T1000 (cell line): ENCODE measurements at regions not wholly inside any gene's neighbourhood (a gene's known extent, or its start where the extent isn't known, plus 50 kb on each side); places are given as distances from the start of the nearest gene placed in this dataset.
"Not testable (repeated sequence)": the region's sequence is repeated elsewhere in the genome, so short reads cannot be mapped to it uniquely, and the experiment has no call there.

Experiments used
- DNase-seq: peaks from one replicate; lab custom pipeline; 2025; ENCODE audit warnings: mixed read lengths; lab: John Stamatoyannopoulos, UW

GRCh38 chr16:47905771-47906170 is 250.0 kb downstream of the ABCC12 start:
- DNase-seq = peak; percentile 54

DNA sequence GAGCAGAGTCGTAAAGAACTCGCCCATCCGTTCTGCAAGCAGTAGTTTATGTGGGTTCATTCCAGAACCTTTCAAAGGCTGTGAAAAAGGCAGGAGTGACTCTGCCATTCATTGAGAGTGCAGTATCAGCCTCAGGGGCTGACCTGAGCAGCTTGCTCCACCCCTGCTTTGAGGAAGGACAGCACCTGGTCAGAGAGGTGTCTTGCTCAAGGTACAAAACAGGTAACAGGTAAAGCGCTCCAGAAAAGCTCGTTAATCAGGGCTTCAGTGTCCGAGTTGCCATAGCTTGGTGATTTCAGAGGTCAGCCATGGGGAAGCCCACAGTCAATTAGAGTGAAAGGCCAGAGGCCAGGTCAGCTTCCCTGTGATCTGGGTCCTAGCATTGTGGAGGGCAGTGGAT is 251.1 kb downstream of the ABCC12 start:
- no peak for DNase-seq

DNA sequence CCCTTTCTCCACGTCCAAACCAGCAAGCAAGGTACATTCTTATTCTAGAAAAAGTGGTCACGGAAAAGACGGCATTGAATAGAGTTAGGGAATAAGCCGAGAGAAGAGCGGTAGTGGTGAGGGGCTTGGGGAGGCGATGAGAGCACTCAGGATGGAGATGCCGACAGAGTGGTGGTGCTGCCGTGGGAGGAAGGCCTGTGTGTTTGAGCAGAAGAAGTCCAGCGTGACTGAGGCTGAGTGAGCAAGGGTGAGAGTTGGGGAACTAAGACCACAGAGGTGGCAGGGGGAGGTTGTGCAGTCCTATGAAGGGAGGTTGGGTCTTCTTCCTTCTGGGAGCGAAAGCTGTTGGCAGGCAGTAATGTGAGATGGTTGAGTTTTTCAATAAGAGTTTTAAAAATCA is 252.3 kb downstream of the ABCC12 start:
- DNase-seq = no peak

- DNase-seq = not testable (repeated sequence)
Observed at GRCh38 chr16:47897105-47897504, 258.7 kb downstream of the ABCC12 start.

DNA sequence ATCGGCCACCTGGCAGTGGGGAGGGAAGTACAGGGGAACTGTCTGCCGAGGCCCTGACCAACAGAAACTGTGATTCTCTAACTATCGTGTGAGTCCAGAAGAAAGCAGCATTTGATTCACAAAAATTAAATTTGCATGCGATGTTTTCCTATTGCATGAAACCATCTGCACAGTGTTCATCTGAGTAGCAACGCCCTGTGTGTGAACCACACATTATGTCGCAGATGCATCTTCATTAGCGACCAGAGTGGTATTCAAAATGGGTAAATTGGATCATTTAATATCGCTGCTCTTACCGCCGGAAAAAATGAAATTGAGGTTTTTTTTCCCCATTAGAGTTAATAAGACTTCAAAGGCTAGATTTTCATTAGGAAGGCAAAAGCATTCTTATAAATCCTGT is 260.6 kb downstream of the ABCC12 start:
- no peak for DNase-seq

DNA sequence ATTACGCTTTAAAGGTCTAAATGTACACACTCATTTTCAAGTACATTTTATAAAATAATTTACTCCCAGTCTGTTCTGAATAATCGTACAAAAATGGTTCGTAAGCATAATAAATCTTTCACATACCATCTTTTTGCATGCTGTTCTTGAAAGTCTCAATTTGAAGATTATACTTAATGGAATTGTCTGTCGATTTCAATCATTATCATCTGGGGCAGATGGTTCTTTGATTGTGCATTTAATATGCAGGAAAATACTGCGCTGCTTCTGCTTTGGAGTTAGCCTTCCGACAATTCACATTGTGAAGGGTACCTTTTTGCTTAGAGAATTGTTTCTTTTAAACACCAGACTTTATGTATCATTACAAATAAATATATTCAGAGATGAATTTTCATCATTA is 262.8 kb downstream of the ABCC12 start:
- no peak for DNase-seq

DNA sequence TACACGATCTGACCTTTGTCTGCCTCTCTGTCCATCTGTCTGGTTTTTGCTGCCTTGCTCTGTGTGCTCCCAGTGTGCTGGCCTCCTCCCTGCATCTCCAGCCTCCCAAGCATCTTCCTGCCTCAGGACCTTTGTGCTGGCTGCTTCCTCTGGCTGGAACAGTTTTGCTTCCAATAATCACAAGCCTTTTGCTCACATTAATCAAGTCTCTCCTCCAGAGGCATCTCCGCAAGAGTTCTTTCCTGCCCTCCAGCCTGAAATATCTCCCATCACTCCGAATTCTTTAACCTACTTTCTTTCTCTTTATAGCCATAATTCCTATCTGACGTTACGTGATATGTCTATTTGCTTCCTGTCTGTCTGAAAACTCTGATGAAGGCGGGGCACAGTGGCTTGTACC is 267.1 kb downstream of the ABCC12 start:
- DNase-seq = no peak

- no peak for DNase-seq
Observed at GRCh38 chr16:47888142-47888541, 267.7 kb downstream of the ABCC12 start.

GRCh38 chr16:47887496-47887895 is 268.3 kb downstream of the ABCC12 start:
- peak; percentile 42 for DNase-seq

GRCh38 chr16:47886631-47887415 is 269.0 kb downstream of the ABCC12 start:
- no peak for DNase-seq

GRCh38 chr16:47886139-47886538 is 269.7 kb downstream of the ABCC12 start:
- DNase-seq = no peak

GRCh38 chr16:47885489-47885888 is 270.3 kb downstream of the ABCC12 start:
- no peak for DNase-seq

- no peak for DNase-seq
Observed at GRCh38 chr16:47884116-47884725, 271.6 kb downstream of the ABCC12 start.

- DNase-seq = no peak
Observed at GRCh38 chr16:47881574-47881973, 274.2 kb downstream of the ABCC12 start.

GRCh38 chr16:47880653-47881052 is 275.1 kb downstream of the ABCC12 start:
- no peak for DNase-seq

DNA sequence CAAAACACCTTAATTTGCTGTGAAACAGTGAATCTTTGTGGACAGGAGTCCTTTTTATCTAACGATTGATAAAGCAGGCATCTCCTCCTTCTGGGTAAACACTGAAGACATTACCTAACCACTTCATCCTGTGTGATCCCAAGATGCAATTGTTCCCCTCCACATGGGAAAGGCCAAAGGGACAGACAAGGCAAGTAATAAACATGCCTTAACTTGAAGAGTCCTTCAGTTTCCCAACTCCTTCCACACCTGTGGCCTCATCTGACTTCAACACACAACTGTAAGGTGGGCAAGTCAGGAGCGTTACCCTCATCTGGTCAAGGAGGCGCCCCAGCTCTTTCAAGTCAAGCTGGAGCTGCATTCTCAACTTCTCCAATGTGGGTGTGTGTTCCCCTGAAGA is 278.6 kb downstream of the ABCC12 start:
- DNase-seq = no peak

- no peak for DNase-seq
Observed at GRCh38 chr16:47876511-47876910, 279.3 kb downstream of the ABCC12 start.

DNA sequence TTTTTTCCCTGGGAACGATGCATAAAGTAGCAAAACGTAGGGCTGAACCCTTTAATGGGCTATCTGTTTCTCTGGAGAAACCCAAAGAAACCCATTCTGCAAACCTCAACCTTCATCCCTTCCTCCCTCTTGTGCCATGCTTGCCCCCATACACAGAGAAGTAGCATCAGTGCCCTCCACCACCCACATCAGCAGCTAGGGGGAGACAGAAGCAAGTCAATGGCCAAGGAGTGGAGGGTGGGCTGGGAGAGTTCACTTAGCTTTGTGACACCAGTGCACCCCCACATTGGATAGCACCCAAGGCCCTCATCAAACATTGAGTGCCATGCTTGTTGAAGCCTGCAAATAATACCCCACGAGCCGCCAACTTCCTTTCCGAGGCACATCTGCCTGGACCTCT is 282.4 kb downstream of the ABCC12 start:
- DNase-seq = no peak

GRCh38 chr16:47872225-47872624 is 283.6 kb downstream of the ABCC12 start:
- DNase-seq = no peak

GRCh38 chr16:47866423-47866822 is 289.4 kb downstream of the ABCC12 start:
- DNase-seq = no peak

- no peak for DNase-seq
Observed at GRCh38 chr16:47865337-47865855, 290.4 kb downstream of the ABCC12 start.

- not testable (repeated sequence) for DNase-seq
Observed at GRCh38 chr16:47864262-47864661, 291.5 kb downstream of the ABCC12 start.

DNA sequence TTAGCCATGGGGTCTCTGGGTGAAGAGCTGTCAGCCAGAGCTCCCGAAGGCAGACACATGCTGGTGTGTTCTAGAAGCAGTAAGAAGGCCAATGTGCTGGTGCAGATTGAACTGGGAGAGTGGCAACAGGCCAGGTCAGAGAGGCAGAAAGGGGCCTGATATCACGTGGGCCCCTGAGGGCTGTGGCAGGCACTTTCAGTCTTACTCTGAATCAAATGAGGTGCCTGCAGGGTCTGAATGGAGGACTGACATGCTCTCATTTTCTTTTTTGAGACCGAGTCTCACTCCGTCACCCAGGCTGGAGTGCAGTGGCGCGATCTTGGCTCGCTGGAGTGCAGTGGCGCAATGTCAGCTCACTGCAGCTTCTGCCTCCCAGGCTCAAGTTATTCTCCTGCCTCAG is 293.8 kb downstream of the ABCC12 start:
- no peak for DNase-seq
